ENCODE measurements at regions not wholly inside any gene's neighbourhood (a gene's known extent, or its start where the extent isn't known, plus 50 kb on each side); places are given as distances from the start of the nearest gene placed in this dataset.
"Not testable (repeated sequence)": the region's sequence is repeated elsewhere in the genome, so short reads cannot be mapped to it uniquely, and the experiment has no call there.

- DNase-seq: not testable (repeated sequence)
These were observed 321.7 kb downstream of the ZNF674 start for GRCh38 chrX:46223499-46223898.

- no peak for DNase-seq
These were observed 324.4 kb downstream of the ZNF674 start for GRCh38 chrX:46220822-46221221.

- no peak for DNase-seq
These were observed 326.8 kb downstream of the ZNF674 start for GRCh38 chrX:46218373-46218772.

GRCh38 chrX:46216406-46216805, 328.8 kb downstream of the ZNF674 start:
- DNase-seq: no peak

- no peak for DNase-seq
These were observed 334.1 kb downstream of the ZNF674 start for GRCh38 chrX:46211079-46211478.

GRCh38 chrX:46209768-46210167, 335.5 kb downstream of the ZNF674 start:
- no peak for DNase-seq

GRCh38 chrX:46209037-46209436, 336.2 kb downstream of the ZNF674 start:
- no peak for DNase-seq

- no peak for DNase-seq
These were observed 336.9 kb downstream of the ZNF674 start for GRCh38 chrX:46208225-46208854.

GRCh38 chrX:46204721-46205422, 340.3 kb downstream of the ZNF674 start:
- no peak for DNase-seq

- peak; percentile 19 for DNase-seq
These were observed 342.3 kb downstream of the ZNF674 start for GRCh38 chrX:46202733-46203514.

- no peak for DNase-seq
These were observed 344.8 kb downstream of the ZNF674 start for GRCh38 chrX:46200413-46200812.

GRCh38 chrX:46198858-46199257, 346.4 kb downstream of the ZNF674 start:
- DNase-seq: no peak

GRCh38 chrX:46186811-46187106, 358.5 kb downstream of the ZNF674 start:
- not testable (repeated sequence) for DNase-seq

GRCh38 chrX:46185923-46186810, 359.1 kb downstream of the ZNF674 start:
- DNase-seq: no peak

- DNase-seq: no peak
These were observed 360.5 kb downstream of the ZNF674 start for GRCh38 chrX:46184749-46185148.

GRCh38 chrX:46180258-46180687, 364.9 kb downstream of the ZNF674 start:
- DNase-seq: peak; percentile 4

- DNase-seq: no peak
These were observed 365.5 kb downstream of the ZNF674 start for GRCh38 chrX:46179748-46180147.

GRCh38 chrX:46178763-46179162, 366.5 kb downstream of the ZNF674 start:
- no peak for DNase-seq

GRCh38 chrX:46173159-46173558, 372.1 kb downstream of the ZNF674 start:
- no peak for DNase-seq

GRCh38 chrX:46171457-46171856, 373.8 kb downstream of the ZNF674 start:
- not testable (repeated sequence) for DNase-seq

- DNase-seq: no peak
These were observed 375.4 kb downstream of the ZNF674 start for GRCh38 chrX:46169808-46170207.

- no peak for DNase-seq
These were observed 377.0 kb downstream of the ZNF674 start for GRCh38 chrX:46168254-46168653.

Measured in left kidney (tissue), 1 donor.